HG03280 (cell line): ENCODE measurements at regions not wholly inside any gene's neighbourhood (a gene's known extent, or its start where the extent isn't known, plus 50 kb on each side); places are given as distances from the start of the nearest gene placed in this dataset.

Source experiments
- ATAC-seq: cut with Tn5 transposase; IDR thresholded peaks from one replicate; pipeline ENCODE4 v1.9.1; 2021; ENCODE audit warnings: mild to moderate bottlenecking, moderate library complexity; ENCODE audit not compliant: unreplicated experiment

GRCh38 chr3:103705641-103706040 is 1270.8 kb downstream of the ZPLD1 start:
- no peak for ATAC-seq

GRCh38 chr3:103706671-103707070 is 1271.9 kb downstream of the ZPLD1 start:
- no peak for ATAC-seq

- ATAC-seq = no peak
These were observed 1276.9 kb downstream of the ZPLD1 start for GRCh38 chr3:103711670-103712069.

- no peak for ATAC-seq
These were observed 1277.6 kb downstream of the ZPLD1 start for GRCh38 chr3:103712320-103713008.

- ATAC-seq = no peak
These were observed 1294.7 kb downstream of the ZPLD1 start for GRCh38 chr3:103729547-103729946.

- no peak for ATAC-seq
These were observed 1295.9 kb downstream of the ZPLD1 start for GRCh38 chr3:103730744-103731143.

- no peak for ATAC-seq
These were observed 1318.2 kb downstream of the ZPLD1 start for GRCh38 chr3:103752986-103753385.

- no peak for ATAC-seq
These were observed 1332.8 kb downstream of the ZPLD1 start for GRCh38 chr3:103767635-103768034.

GRCh38 chr3:103785017-103785416 is 1350.2 kb downstream of the ZPLD1 start:
- no peak for ATAC-seq

GRCh38 chr3:103785537-103785936 is 1350.7 kb downstream of the ZPLD1 start:
- ATAC-seq = no peak

- no peak for ATAC-seq
These were observed 1351.5 kb downstream of the ZPLD1 start for GRCh38 chr3:103786296-103786695.

GRCh38 chr3:103787164-103787871 is 1352.5 kb downstream of the ZPLD1 start:
- no peak for ATAC-seq

GRCh38 chr3:103787879-103788278 is 1353.1 kb downstream of the ZPLD1 start:
- ATAC-seq = no peak

GRCh38 chr3:103791786-103792515 is 1357.1 kb downstream of the ZPLD1 start:
- no peak for ATAC-seq

- ATAC-seq = no peak
These were observed 1359.8 kb downstream of the ZPLD1 start for GRCh38 chr3:103794656-103795055.

- no peak for ATAC-seq
These were observed 1361.3 kb downstream of the ZPLD1 start for GRCh38 chr3:103796068-103796467.

- ATAC-seq = no peak
These were observed 1369.0 kb downstream of the ZPLD1 start for GRCh38 chr3:103803787-103804186.

- no peak for ATAC-seq
These were observed 1375.4 kb downstream of the ZPLD1 start for GRCh38 chr3:103810167-103810566.

- ATAC-seq = no peak
These were observed 1379.1 kb downstream of the ZPLD1 start for GRCh38 chr3:103813955-103814354.

GRCh38 chr3:103818398-103818797 is 1383.6 kb downstream of the ZPLD1 start:
- ATAC-seq = no peak

- no peak for ATAC-seq
These were observed 1384.0 kb downstream of the ZPLD1 start for GRCh38 chr3:103818800-103819199.

- ATAC-seq = no peak
These were observed 1390.8 kb downstream of the ZPLD1 start for GRCh38 chr3:103825586-103825985.
